Activated CD4-positive, alpha-beta T cell treated with anti-CD3 and anti-CD28 coated beads, Interleukin-2, amount 50 U/mL, for 24 hours (primary cell): ENCODE measurements at regions not wholly inside any gene's neighbourhood (a gene's known extent, or its start where the extent isn't known, plus 50 kb on each side); places are given as distances from the start of the nearest gene placed in this dataset.
"Not testable (repeated sequence)": the region's sequence is repeated elsewhere in the genome, so short reads cannot be mapped to it uniquely, and the experiment has no call there.

Experiments
- DNase-seq, 2 donors: peaks; one replicate each; pipeline ENCODE4 v3.0.0-alpha.2; 2020; ENCODE audit warnings: low read depth in 1 of 2, low spot score in 1 of 2

DNA sequence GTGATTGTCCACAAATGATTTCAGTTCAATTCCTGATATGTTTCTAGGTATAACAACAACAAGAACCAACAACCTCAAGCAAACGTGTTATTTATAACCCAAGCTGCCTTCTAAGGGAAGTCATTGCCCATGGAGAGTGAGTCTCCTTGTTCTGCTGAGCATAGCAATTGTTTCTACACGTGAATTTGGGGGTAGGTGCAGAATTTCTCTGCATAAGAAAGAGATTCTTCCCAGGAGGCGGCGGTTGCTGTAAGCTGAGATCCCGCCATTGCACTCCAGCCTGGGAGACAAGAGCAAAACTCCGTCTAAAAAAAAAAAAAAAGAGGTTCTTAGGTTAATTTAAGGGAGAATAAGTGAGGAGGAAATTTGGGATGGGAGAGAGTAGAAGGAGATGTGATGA, 226.5 kb upstream of the PELI2 start:
- DNase-seq = no peak

DNA sequence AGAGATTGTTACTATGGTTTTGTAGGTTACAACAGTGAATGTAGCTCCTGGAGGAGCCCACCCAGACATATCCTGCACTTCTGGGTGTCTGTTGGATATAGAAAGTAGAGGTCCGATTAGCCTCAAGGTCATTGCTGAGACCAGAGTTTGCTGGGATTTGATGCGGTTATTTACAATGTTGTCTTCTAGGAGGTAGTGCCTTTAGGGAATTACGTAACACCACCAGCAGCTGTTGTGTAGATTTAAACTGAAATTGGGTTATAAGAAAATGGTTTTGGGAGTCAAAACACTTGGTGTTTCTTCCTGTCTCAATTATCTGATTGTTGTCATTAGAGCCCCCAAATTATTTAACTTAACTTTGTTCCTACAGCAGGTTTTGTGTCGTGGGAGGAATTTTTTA, 225.3 kb upstream of the PELI2 start:
- DNase-seq = no peak

DNA sequence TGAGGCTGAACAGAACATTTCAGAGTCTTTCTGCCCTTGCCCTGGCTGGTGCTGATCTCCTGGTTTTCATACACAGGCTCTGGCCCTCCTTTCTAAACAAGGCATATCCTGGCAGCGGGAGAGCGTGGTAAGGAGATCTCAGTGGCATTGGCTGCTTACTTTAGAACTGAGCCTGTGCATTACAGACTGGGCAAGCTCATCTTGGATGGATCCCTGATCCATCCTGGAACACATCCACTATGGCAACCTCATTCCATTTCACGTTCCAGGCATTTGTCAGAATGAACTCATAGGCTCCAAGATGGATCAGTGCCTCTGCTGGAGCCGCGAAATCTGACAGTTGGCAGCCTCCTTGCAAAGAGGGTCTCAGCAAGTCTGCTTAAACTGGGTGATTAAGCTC, 224.5 kb upstream of the PELI2 start:
- DNase-seq = no peak

DNA sequence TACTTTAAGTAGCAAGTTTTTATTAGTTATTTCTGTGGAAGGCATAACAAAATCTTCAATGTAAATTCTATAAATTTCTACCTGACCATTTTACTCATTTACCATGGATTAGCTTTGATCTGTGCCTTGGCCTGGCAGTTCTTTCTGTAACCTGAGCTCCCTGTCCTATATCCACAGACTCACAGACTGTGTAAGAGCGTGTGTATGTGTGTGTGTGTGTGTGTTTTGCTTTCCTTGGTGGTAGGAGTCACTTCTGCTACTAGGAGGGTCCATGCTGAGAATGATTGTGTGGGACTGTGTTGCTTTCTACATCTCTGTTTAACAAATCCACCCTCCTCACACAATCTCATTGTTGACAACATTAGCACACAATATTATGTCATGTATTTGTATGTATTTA, 221.2 kb upstream of the PELI2 start:
- no peak for DNase-seq

DNA sequence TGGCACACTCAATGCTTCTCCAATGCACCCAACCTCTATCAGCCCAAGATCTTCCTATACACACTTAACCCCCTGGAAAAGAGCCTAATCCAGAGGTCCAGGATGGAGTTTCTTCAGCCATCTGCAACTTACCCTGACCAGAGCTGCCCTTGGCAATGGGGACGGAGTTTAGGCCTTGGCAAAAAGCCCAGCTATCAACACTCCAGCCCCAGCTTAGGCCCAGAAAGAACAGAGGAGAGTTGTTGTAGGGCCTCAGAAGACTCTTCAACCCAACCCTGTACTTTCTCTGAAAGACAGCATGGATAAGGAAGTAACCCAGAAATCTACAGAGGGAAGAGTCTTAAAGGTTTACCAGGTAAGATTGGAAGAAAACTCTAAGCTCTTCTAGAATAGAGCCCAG, 219.3 kb upstream of the PELI2 start:
- no peak for DNase-seq

DNA sequence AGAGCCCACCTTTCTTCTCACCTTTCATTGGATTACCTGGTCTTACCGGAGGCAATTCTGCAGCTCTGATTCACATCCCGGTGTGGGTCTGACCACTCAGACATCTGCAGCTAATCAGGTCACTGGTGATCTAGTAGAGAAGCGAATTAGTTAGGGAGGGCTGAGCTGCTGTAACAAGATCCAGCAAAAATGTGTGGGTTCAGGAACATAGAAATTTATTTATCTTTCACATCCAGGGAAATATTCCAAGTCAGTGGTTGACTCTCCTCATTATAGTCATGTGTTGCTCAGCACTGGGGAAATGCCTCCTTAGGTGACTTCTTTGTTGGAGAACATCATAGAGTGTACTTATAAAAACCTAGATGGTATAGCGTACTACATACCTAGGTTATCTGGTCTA, 218.7 kb upstream of the PELI2 start:
- DNase-seq = no peak

DNA sequence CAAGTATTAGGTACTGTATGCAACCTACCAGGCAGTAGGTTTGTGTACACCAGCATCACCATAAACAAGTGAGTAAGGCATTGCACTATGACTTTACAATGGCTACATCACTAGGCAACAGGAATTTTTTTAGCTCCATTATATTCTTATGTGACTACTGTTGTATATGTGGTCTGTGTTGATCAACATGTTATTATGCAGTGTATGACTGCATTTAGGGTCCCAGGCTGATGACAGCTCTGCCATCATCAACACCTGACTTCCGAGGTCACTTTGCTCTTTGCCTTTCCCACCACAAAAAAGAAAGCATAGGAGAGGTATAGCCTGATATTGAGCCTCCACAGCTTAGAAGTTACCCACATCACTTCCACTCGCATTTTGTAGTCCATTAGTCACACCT, 217.5 kb upstream of the PELI2 start:
- no peak for DNase-seq

DNA sequence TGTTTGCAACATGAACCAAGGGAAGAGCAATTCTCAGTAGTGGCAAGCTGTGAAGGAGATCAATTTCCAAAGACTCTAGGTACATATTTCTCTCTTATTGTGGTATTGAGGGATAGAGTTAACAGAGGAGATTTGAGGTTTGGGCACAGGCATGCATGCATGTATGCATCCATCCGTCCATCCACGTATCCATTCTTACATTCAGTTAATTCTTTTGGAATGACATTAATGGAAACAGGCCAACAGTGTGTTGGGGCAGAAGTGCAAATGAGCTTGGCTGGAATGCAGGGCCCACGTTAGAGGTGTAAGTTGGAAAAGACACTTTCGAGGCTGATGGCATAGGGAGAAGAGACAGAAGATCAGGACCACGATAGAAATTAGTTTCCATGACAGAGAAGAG, 216.9 kb upstream of the PELI2 start:
- no peak for DNase-seq

DNA sequence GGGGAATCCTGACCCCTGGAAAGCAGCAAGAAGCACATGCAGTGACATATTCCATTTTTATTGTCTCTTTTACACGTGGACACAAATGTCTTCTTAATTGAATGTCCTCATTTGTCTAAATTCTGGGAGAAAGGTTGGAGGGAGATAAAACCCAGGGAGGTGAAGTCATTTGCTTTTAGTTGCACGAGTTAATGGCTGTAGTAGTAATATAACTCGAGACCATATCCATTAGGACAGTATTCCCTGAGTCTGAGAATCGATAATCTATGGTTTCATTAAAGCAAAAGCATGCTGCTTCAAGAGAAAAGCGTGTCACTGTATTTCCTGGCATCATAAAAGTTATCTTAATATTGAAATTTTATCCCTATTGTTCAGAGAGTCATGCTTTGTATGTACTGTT, 216.0 kb upstream of the PELI2 start:
- no peak for DNase-seq

DNA sequence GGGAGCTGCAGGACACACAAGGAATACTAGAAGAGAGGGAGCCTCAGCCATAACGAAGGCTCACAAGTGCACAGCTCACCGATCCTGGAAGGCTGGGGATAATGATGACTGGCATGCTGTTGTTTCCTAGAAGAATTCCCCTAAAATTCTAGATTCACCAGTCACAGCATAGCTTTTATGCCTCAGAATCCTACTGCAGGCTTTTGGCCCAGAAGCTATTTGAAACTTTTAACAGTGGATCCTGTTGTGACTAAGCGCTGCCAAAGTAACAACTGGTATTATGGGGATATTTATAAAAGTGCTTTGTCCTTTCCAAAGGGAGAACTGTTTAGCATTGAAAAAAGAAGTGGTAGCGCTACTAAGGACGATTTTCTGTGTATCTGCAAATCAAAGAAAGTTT, 214.1 kb upstream of the PELI2 start:
- DNase-seq = no peak

DNA sequence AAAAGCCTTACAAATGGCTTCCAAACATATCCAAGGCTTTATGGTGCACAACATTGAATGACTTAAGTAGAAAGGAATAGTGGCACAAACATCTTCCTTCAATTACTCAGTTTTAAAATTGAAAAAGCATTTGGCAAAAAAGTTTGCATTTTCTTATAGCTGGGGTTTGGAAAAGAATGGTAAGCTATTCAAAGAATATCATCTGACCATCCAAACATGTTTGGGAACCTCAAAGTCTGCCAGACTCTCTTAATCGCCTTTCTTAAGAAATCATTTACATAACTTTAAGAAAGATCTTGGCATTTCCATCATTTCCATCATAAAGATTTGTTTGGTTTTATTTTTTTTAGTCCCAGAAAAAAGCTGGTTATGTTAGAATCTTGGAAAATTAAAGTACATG, 210.1 kb upstream of the PELI2 start:
- no peak for DNase-seq

DNA sequence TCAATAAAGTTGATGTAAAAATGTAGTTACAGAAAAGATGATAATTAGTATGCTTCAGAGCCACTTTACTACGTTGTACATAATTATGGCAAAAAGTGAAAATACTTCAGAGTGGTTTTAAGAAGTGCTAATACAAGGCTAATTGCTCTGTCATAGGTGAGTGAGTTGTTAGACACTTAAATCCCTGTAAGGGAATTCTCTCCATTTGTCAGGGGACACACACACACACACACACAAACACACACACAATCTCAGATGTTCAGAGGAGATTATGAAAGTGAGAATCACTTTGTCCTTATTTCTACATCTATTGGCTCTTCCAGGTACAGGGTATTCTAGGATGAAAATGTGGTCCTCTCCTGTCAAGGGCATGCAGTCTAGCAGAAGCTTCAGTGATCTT, 208.3 kb upstream of the PELI2 start:
- DNase-seq = no peak

DNA sequence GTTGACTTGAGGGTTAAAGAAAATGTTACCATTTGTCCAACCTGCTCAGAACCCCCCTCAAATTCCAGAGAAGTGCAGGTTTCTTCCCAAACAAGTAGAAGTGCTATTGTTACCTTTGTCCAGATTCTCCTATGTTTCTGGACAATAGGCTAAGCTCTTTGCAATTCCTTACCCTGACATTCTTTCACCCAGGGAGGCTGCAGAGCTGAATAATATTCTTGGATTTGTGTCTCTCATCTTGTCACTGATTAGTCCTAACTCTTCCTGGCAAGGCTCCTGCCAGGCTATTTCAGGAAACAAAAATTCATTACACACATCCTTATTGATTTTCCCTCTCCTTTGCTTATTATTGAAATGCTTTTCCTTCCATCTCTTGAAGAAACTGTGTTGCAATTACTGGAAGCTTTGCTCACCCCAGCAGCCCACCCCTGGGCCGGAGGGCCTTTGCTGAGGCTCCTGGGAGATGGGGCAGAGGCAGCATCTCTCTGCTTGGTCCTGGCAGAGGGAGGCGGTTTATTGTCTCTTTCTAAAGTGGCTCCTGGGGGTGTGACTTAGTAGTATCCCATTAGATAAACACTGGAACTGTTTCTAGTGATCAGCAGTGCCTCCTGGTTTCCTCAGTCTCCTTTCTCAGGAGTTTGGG, 207.5 kb upstream of the PELI2 start:
- no peak for DNase-seq

DNA sequence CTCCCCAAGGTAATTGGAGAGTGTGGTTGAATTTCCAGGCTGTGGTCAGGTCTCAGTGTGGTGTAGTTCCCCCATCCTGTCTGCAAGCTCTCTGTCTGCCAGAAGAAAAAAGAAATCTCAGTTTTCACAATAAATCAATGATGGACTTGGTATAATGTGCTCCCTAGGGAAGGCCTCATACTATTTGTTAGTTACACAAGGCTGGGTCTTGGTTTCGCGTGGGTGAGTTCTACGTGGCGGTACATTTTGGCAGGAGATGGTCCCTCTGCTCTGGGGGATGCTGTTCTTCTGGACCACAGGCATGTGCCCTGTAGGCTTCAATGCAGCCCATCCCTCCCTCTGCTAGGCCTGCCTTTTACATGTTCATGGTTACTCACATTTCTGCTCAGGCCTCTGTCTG, 206.4 kb upstream of the PELI2 start:
- DNase-seq = no peak

DNA sequence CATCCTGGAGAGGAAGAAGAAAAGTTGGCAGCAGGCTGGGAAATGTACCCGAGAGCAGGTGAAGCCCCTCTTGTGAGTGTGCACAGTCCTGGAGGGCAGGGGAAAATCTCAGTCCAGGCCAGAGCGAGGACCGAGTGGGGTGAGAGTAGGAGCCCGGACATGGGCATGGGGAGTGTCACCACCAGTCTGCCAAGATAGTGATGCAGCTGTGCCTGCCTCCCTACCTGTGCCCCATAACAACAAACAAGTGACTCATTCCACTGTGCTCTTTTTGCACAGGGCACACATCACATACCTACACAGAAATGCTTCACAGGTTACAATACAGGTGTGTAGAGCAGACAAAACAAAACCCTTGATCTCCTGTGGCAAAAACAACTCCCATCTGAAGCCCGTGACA, 205.9 kb upstream of the PELI2 start:
- no peak for DNase-seq

DNA sequence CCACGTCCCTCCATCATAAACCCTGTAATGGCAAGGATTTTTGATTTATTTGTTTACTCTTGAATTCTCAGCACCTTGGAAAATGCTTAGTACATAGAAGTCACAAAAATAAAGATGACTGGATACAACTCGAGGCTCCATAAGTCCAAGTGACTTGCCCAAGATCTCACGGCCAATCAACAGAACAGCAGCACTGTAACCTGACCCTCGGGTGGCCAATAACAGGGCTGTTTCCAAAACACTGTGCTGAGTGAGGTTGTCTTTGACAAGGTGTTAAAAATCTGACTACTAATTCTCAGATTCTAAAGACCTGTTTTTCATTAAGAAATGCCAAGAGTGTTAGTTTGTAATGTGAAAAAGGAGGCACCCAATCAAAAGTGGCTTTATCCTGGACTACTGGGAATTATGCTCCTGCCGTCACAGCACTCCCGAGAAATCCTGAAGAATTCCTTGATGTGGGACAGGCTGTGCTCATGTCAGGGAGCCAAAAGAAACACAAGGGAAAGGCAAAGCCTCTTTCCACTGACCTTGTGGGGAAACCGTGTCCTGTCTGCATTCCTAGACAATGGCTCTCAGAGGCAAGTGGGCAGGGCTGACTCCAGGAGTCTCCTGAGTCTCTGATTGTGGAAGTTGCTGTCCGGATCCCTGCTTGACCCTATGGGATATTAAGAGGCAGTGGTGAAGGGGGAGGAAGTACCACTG, 204.7 kb upstream of the PELI2 start:
- DNase-seq = no peak

DNA sequence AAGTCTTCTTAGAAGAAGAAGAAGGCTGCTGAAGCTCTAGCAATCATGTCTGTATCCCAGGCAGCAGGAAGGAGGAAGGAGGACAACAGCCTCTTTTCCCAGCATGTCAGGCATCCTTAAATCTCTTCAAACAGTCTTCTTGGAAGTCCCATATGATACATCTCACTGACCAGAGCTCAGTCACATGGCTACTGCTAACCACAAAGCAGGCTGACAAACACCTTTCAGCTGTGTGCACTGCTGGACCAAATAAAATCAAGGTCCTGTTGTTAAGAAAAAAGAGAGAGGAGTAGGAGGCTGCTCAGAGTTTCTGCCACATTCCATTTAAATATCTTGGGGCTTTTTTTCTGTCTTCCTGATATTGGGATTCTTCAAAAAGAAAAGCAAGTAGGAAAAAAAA, 203.4 kb upstream of the PELI2 start:
- no peak for DNase-seq

DNA sequence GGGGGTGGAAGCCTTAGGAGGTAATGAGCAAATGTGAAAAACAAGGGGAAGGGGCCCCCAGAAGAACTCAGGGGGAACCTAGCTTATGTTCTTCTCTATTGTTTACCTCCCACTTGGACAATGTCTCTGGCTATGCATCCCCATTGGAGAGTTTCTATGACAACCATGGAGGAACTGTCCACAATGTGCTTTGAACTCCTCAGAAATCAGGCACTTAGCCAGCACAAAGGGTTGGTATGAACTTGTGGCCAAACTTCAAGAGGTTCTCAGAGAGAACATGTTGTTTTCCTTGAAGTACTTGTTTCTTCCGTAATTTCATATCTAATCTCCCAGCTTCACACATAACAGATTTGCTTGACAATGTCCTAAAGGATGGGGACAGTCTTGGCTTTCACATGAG, 202.8 kb upstream of the PELI2 start:
- no peak for DNase-seq

DNA sequence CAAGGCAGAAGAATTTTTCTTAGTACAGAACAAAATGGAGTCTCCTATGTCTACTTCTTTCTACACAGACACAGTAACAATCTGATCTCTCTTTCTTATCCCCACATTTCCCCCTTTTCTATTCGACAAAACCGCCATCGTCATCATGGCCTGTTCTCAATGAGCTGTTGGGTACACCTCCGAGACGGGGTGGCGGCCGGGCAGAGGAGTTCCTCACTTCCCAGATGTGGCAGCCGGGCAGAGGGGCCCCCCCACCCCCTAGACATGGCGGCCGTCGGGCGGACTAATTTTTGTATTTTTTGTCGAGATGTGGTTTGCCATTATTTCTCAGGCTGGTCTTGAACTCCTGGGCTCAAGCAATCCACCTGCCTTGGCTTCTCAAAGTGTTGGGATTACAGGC, 198.4 kb upstream of the PELI2 start:
- not testable (repeated sequence) for DNase-seq

DNA sequence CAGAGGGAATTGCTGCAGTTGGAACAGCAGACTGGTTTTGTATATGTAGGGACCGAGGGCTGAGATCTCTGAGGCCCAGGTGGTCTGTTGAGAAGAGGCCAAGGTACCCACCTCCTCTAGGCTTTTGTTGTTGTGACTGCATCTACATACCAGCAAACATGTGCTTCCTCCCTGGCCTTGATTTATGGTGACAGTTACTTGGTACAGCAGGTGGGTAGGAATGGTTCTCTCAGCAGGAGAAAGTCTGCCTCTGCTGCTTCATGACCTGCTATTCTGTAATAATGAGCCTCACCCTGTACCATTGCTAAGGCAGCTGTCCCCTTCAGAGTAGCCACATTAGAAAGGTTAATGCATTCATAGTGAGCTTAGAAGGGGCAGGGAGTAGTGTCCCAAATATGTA, 196.7 kb upstream of the PELI2 start:
- DNase-seq = no peak

DNA sequence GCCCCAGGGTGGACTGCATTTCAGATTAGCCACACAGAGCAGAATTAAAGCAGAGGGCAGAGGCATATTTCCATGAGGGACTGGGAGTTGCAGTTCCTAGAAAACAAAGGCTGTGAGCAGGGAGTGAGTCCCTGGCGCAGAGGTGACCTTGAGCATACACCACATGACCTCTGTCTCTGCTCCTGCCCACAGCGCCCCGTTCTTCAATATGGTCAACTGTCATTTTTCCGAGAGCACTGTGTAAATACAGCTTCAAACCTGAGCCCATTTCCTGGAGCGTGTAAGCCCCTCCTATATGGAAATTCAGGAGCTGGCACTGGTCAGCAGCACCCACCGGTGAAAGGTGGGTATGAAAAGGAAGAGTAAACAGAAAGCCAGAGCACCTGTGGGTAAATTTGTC, 192.2 kb upstream of the PELI2 start:
- DNase-seq = no peak

DNA sequence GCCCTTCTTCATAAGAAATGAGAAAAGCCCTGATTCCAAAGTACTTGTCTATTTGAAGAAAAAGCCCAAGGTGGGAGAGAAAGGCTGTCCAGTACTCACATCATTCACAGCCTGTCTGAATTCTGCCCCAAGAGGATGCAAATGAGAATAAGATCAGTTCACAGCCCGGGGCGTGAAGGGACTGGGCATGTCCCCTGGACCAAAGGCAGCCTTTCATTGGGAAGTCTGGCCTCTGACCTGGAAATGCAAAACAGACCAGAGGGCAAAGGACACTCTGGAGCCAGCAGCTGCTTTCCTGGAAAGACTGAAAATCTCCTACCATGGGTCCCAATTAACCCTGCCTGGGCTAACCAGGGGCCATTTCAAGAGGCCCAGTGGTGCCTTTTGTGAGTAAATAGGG, 191.2 kb upstream of the PELI2 start:
- no peak for DNase-seq

DNA sequence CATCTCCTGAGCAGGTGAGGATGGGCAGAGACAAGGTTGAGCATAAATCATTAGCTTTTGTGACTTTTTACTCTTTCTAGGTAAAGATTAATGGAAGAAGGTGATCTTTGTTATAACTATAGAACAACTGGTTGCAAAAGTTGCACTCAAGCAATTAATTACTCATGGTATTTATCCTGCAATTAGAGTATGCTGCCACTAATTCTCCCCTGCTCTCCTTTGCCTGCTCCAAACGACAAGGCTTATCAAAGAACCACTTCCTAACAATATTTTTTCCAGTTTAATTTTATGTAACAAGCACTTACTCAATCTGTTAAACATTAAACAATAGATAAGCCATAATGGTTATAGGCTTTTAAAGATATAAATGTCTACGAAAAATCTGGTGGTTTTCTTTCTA, 189.9 kb upstream of the PELI2 start:
- DNase-seq = no peak
